T-helper 2 cell (primary cell): ENCODE measurements at regions not wholly inside any gene's neighbourhood (a gene's known extent, or its start where the extent isn't known, plus 50 kb on each side); places are given as distances from the start of the nearest gene placed in this dataset.

Source experiments
- DNase-seq, 5 experiments: peaks; one replicate each; pipeline versions ENCODE4 v3.0.0 to v3.0.0-alpha.2; 2012 to 2022

GRCh38 chr18:40079786-40080185 is 1875.2 kb upstream of the PIK3C3 start:
- DNase-seq: no peak

DNA sequence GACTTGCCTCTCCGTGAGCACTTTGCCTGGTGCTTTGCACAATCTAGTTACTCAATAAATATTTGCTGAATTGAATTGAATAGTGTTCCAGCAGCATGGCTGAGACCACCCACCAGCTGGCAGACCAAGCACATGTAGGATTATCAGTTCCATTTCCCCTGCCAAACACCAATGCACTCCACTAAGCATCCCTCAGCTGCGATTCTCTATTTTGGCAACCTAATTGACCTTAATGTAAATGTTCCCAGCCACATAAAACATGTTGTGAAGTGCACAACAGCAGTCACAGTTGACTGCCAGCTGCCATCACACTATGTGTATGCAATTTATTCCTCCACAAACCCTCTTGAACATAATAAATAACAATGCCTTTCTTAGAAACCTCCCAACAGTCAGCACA is 1879.4 kb upstream of the PIK3C3 start:
- no peak for DNase-seq

DNA sequence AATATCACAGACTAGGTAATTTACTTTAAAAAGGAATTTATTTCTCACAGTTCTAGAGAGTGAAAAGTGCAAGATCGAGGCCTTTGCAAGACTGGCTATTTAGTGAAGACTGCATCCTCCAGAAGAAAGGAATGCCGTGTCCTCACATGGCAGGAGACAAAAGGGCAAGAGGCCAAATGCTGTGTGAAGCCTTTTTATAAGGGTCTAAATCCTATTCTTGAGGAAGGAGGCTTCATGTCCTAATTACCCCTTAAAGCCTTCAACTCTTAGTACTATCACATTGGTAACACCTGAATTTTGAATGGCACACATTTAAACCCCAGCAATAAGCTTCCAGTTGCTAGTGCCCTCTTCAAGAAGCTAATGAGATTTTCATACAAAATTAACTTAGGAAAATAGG is 1882.3 kb upstream of the PIK3C3 start:
- DNase-seq: no peak

GRCh38 chr18:40066368-40066767 is 1888.7 kb upstream of the PIK3C3 start:
- DNase-seq: no peak

GRCh38 chr18:40063488-40063887 is 1891.5 kb upstream of the PIK3C3 start:
- no peak for DNase-seq

GRCh38 chr18:40061086-40061485 is 1893.9 kb upstream of the PIK3C3 start:
- no peak for DNase-seq

- no peak for DNase-seq
Measured at GRCh38 chr18:40060562-40060961, 1894.5 kb upstream of the PIK3C3 start.

- DNase-seq: no peak
Measured at GRCh38 chr18:40058811-40059570, 1896.0 kb upstream of the PIK3C3 start.

DNA sequence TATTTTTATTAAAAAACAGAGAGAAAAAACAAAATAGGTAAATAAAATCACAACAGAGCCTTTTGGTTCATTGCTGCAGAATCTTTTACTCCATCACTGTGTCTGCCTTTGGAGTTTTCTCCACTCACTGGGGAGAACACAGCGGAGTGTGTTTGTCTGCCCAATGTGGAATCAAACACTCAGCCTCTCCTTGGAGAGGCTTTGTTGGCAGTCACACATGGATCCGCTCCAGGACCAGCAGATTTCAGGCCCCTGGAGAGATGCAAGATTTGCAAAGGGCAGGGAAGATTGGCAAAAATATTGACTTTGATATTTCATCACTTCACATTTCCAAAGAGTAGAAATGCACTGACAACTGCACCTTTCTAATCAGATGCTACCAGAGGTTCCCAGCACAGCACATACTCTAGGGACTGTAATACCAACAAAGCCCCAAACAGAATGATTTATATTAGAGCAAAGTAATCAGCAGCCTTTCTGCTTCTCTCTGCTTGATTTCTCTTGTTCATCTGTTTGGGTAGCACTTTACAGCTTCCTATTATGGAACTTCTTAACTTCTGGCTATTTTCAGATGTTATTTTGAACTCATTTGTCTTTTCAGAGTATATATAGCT is 1898.8 kb upstream of the PIK3C3 start:
- no peak for DNase-seq

- no peak for DNase-seq
Measured at GRCh38 chr18:40055262-40055661, 1899.8 kb upstream of the PIK3C3 start.

DNA sequence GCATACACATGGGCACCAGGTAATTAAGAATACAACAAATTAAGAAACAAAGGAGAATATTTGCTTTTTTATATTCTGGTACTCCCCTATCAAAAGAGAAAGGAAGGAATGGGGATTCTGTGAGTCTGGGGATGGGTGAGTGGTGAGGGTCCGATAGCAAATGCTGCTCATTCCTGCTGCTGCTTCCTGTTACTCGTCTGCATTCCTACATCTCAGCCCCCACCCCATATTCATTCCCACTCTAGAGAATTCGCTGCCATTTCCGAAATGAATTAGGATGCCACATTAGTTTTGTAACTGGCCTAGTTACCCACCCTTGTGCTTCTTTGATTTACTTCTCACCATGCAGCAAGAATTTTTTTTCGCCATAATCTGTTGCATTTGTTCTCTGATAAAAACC is 1905.3 kb upstream of the PIK3C3 start:
- DNase-seq: no peak

DNA sequence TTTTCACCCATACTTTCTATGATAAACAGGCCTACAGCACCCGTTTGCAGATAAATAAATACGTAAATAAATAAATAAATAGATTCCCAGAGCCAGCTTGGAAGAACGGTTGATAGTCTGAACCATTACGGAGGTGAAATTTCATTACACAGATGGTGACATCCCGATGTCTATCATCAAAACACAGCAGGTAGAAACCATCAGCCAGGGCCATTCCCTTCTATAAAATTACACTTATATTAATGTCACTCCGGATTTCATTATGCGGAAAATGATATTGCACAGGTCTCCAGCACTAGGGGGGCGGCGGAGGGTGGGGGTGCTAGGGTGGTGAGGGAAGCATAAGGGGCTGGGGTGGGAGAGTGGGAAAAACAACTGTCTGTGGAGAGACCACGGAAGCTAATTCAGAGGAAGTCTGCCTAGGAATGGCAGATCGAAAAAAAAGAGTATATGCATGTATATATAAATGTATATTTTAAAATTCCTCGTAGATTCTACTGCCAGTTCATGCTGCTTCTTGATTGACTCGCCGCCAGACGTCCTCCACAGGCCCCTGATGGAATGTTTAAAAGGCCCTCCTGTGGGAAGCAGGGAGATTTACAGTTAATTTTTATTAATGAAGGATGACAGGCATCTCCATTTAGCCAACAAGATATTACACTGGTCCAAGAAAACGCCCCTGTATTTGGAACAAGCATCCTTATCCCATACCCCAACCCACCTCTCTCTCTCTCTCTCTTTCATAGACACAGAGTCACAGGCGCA is 1906.0 kb upstream of the PIK3C3 start:
- no peak for DNase-seq

- no peak for DNase-seq
Measured at GRCh38 chr18:40048253-40048652, 1906.8 kb upstream of the PIK3C3 start.

DNA sequence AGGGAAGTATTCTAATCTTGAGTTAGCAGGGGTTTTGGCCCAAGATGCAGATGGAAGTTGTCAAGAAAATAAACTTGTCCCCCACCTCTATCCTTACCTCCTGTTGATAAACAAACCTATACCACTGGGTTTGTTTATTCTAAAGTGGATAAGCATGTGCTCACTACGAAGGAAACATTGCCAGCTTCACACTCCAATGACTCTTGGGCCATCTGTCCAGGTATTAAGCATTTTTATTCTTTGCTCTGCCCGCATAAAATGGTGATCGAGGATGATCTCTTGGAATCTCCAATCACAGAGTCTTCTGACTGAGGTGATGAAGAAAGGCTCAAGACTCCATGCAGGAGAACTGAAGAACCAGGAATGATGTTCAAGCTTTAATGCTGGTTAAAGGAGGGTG is 1908.4 kb upstream of the PIK3C3 start:
- no peak for DNase-seq

- no peak for DNase-seq
Measured at GRCh38 chr18:40041951-40042350, 1913.1 kb upstream of the PIK3C3 start.

DNA sequence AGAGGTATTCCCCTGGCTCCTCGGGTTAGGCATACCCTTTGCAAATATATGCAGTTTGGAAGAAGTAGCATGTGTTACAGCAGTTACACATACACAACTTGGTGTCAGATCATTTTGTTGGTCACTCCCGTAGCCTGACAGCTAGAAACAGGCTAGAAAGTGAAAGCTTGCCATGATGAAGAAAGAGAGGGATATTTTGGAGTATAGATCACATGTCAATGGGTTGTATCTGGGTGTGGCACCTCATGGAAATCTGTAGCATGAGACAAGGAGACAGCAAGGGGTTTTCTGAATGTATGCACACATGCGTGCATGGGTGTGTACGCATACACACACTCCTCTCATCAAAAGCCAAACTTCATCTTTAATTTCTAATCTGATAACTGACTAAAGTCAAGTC is 1914.5 kb upstream of the PIK3C3 start:
- no peak for DNase-seq

GRCh38 chr18:40037356-40037755 is 1917.7 kb upstream of the PIK3C3 start:
- no peak for DNase-seq

DNA sequence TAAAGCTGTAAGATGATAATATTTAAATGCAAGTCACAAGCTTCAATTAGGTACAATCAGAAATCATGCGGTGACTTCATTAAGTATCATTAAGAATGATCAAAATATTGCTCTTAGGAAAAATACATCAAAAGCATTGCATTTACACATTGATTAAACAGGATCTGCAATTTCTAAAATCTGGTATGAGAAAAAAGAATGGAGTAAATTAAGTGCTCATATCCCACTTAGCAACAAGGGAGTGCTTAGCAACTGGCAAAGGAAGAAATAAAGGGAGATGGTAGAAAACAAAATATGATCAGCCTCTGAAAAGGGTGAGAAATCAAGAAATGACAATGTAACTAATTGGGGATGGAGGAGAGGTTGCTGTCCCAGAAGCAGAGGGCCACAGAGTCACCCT is 1918.2 kb upstream of the PIK3C3 start:
- DNase-seq: no peak

DNA sequence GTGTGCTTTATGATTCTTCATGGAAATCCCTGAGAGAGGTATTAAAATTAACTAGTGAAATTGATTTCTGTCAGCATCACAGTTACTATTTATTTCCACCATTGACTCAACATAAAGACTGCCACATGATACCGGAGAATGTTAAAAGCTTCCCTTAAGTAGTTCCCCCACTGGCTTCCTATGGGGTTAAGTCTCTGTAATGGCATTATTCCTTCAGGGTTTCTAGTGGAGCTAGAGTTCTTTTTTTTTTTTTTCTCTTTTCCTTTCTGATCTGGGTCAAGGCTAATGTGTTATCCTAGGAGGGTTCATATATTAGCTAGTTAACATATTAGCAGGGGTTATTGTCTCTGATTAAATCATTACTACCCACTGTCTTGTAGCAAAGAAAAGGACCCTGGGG is 1919.1 kb upstream of the PIK3C3 start:
- DNase-seq: no peak

GRCh38 chr18:40032076-40032475 is 1923.0 kb upstream of the PIK3C3 start:
- DNase-seq: no peak

DNA sequence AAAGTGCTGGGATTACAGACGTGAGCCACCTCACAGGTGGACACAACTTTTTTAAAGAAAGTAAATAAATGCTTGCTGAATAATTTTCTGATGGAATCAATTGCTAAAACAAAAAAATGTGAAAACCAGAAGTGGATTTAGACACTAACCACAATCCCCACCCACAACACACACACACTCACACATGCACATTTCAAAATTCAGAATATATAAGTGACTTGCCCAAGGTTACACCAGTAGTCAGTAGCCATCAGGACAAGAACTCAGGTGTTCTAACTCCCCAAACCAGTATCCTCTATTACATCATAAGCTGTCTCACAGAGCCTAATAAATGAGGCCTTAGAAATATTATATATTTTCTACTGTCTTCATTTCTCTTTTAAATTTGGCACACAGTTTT is 1923.6 kb upstream of the PIK3C3 start:
- DNase-seq: no peak

DNA sequence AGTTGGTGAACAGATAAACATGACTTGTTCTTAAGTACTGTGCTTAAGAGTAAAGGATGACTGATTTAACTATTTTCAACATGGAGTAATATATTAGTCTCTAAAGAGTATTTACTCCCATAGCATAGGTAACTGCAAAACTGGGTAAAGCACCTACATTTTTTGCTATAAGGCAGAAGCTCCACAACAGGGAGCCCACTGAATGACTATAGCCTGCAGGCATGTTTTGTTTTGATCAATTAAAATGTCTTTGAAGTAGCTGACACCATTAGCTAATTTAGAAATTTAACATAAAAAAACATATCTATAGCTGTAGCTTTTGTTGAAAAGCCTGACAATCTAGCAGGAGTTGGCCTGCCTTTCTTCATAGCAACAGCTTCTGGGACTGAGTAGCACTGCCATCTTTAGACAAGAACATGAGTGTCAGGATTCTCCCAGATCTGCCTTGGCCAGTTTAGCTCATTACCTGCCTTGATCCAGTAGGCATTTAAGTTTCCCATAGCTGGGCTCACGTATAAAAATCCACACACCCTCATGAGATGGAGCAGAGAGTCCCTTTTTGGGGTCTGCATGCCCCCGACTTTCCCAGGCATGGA is 1935.1 kb upstream of the PIK3C3 start:
- DNase-seq: no peak

GRCh38 chr18:40018266-40018665 is 1936.8 kb upstream of the PIK3C3 start:
- DNase-seq: no peak

DNA sequence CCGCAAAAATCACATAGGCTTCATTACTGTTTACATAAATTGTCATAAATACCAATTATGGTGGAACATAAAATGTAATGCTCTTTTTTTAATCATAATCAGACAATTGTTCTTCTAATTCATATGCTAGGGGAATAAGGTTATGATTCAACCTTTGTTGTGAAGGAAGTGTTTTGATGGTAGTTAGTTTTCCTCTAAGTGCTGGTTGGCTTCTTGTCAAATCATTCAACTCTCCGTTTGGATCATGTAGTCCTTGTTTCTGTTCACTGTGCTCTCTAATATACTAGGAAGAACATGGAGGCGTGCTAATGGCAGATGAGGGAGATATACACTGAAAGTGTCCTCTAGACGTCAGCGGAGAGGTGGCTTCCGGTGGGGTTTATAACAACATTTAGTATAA is 1938.0 kb upstream of the PIK3C3 start:
- DNase-seq: no peak
